ENCODE measurements at regions not wholly inside any gene's neighbourhood (a gene's known extent, or its start where the extent isn't known, plus 50 kb on each side); places are given as distances from the start of the nearest gene placed in this dataset.

DNA sequence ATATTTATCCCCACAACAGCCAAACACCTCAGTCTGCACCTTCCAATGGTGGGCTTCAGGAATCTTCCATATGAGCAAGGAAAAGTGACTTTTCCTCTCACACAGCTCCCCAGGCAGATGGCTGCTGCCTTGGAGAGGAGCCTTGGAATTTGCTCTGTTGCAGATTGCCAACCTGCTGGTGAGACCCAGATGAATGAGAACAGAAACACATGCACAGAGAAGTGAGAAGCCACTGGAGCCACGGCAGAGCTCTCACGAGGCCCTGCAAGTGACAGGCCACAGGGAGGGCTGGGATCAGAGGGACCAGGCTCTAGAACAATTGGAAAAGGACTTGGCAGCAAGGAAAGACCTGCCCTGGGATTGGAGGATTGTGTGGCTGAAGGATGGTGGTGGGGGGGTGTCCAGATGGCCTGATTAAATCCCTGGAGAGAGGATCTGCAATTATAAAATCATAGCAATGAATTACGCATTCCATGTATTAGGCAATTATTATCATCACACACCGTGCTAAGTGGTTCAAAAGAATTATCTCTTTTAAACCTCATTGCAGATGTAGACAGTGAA, 84.9 kb upstream of the PWP1 start:
- no peak overlapping the region for H3K14ac ChIP-seq (ENCODE audit: insufficient read depth, low read length)

More for the DNA sequence above, 84.9 kb upstream of the PWP1 start:
- TF ChIP-seq, protein P1, sequence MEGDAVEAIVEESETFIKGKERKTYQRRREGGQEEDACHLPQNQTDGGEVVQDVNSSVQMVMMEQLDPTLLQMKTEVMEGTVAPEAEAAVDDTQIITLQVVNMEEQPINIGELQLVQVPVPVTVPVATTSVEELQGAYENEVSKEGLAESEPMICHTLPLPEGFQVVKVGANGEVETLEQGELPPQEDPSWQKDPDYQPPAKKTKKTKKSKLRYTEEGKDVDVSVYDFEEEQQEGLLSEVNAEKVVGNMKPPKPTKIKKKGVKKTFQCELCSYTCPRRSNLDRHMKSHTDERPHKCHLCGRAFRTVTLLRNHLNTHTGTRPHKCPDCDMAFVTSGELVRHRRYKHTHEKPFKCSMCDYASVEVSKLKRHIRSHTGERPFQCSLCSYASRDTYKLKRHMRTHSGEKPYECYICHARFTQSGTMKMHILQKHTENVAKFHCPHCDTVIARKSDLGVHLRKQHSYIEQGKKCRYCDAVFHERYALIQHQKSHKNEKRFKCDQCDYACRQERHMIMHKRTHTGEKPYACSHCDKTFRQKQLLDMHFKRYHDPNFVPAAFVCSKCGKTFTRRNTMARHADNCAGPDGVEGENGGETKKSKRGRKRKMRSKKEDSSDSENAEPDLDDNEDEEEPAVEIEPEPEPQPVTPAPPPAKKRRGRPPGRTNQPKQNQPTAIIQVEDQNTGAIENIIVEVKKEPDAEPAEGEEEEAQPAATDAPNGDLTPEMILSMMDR (conservative IDR thresholded peaks at IDR 0.05), result no peak
- Histone ChIP-seq H3K4ac (ENCODE audit: low read depth, low read length) (no peak overlapping the region), H2BK20ac (ENCODE audit: low read depth, low read length, poor library complexity, severe bottlenecking) (no peak overlapping the region), H3K79me1 (ENCODE audit: insufficient read depth, low read depth, low read length, poor library complexity, severe bottlenecking) (no peaks in the 10 kb centered on the region), H3K9ac (ENCODE audit: extremely low read depth, insufficient read length, low read length) (no peak overlapping the region), H3K4me2 (ENCODE audit: insufficient read depth, insufficient read length, low read length) (no peak overlapping the region), H2BK120ac (ENCODE audit: low read depth, low read length, poor library complexity, severe bottlenecking) (no peak overlapping the region), H3K27ac (ENCODE audit: insufficient read length, low read depth, low read length) (no peak overlapping the region), H2BK12ac (ENCODE audit: insufficient read length, low read depth, low read length) (no peak overlapping the region), H4K5ac (ENCODE audit: insufficient read length, low read depth, low read length) (no peak overlapping the region), H4K20me1 (ENCODE audit: control insufficient read depth, insufficient read depth, insufficient read length) (no peaks in the 10 kb centered on the region), H3K56ac (ENCODE audit: insufficient read length, low read depth, low read length) (no peak overlapping the region), H2BK15ac (ENCODE audit: low read depth, low read length) (no peak overlapping the region), H3K4me1 (ENCODE audit: insufficient read depth, low read length) (no peaks in the 10 kb centered on the region), H2BK5ac (ENCODE audit: insufficient read length, low read length) (no peak overlapping the region), H4K91ac (ENCODE audit: insufficient read length, low read depth, low read length) (no peak overlapping the region), H3K23ac (ENCODE audit: insufficient read length, low read depth, low read length) (no peak overlapping the region), H3K27me3 (ENCODE audit: insufficient read depth, low read length) (no peaks in the 10 kb centered on the region), H4K8ac (replicated peaks; ENCODE audit: insufficient read length, low read depth, low read length) (no peak overlapping the region), H2AFZ (ENCODE audit: low read length) (no peak overlapping the region), H3K18ac (ENCODE audit: insufficient read length, low read depth, low read length) (no peak overlapping the region), H2AK5ac (ENCODE audit: insufficient read length, low read length) (no peak overlapping the region), H3K79me2 (ENCODE audit: insufficient read depth, low read length) (no peaks in the 10 kb centered on the region), H3T11ph (ENCODE audit: low read length) (no peak overlapping the region), H3K9me3 (ENCODE audit: control insufficient read depth, low read depth, low read length) (no peaks in the 10 kb centered on the region), H3K23me2 (ENCODE audit: insufficient read length, low read depth, low read length, poor library complexity, severe bottlenecking) (no peaks in the 10 kb centered on the region)
- DNase-seq, result no peak
- H3K27me3 Mint-ChIP-seq (ENCODE audit: low read depth), result no peaks in the 10 kb centered on the region; the same call in 1 of the 2 replicates
- H3K4me3 Mint-ChIP-seq, result no peak overlapping the region
- H3K27ac Mint-ChIP-seq, result no peak overlapping the region
- 0 out of 4 replicates have a peak, but pooled peaks cover 0 to 6% of the 10 kb centered on the region in 2 experiments for H3K4me1 Mint-ChIP-seq
- H3K36me3 Mint-ChIP-seq (ENCODE audit: insufficient read depth in 1 of 3, low read depth in 3 of 3), result no peaks in the 10 kb centered on the region
- no CpG with 5 or more reads among the region's 4 CpGs for WGBS (ENCODE audit: extremely low coverage, insufficient read length, low lambda C conversion rate)
- no peaks in the 10 kb centered on the region for H3K9me3 Mint-ChIP-seq

All from H9 (cell line).